Small intestine (tissue), 7 donors: ENCODE measurements at regions not wholly inside any gene's neighbourhood (a gene's known extent, or its start where the extent isn't known, plus 50 kb on each side); places are given as distances from the start of the nearest gene placed in this dataset.

Source experiments
- DNase-seq, 2 donors: peaks; one replicate each; pipeline versions ENCODE4 v3.0.0 to v3.0.0-alpha.2; 2013
- FAIRE-seq: peaks from 2 replicates; lab custom pipeline; 2012; peaks lifted over from hg19 to GRCh38; lab: Jason Lieb, UNC
- H3K27ac ChIP-seq, 3 donors: one replicate each; pipeline ENCODE4 v1.5.1; 2013; ENCODE audit warnings: low read length in 2 of 3, mild to moderate bottlenecking in 2 of 3, control low read depth in 1 of 3, inconsistent platforms in 1 of 3, low read depth in 1 of 3, moderate library complexity in 1 of 3
- H3K27me3 ChIP-seq, 3 donors: one replicate each; pipeline ENCODE4 v1.6.1; 2013; ENCODE audit warnings: low read length in 3 of 3, inconsistent platforms in 1 of 3; ENCODE audit not compliant: control insufficient read depth in 3 of 3, insufficient read depth in 3 of 3
- H3K36me3 ChIP-seq, 3 donors: one replicate each; pipeline ENCODE4 v1.6.1; 2013; ENCODE audit warnings: low read length in 3 of 3, inconsistent platforms in 1 of 3, low read depth in 1 of 3, mild to moderate bottlenecking in 1 of 3, moderate library complexity in 1 of 3; ENCODE audit not compliant: control insufficient read depth in 3 of 3, insufficient read depth in 2 of 3
- H3K4me1 ChIP-seq, 3 donors: one replicate each; pipeline ENCODE4 v1.6.1; 2013; ENCODE audit warnings: low read length in 2 of 3, inconsistent platforms in 1 of 3, low read depth in 1 of 3, mild to moderate bottlenecking in 1 of 3, moderate library complexity in 1 of 3; ENCODE audit not compliant: control insufficient read depth in 3 of 3, insufficient read depth in 2 of 3
- H3K4me3 ChIP-seq, 3 donors: one replicate each; pipeline ENCODE4 v1.5.1; 2013; ENCODE audit warnings: low read length in 3 of 3, control low read depth in 1 of 3, inconsistent platforms in 1 of 3, low read depth in 1 of 3, mild to moderate bottlenecking in 1 of 3, moderate library complexity in 1 of 3
- H3K9me3 ChIP-seq, 2 donors: one replicate each; pipeline ENCODE4 v1.6.1; 2013; ENCODE audit warnings: low read depth in 1 of 2, low read length in 1 of 2; ENCODE audit not compliant: control insufficient read depth in 2 of 2, insufficient read depth in 1 of 2
- WGBS, 3 donors: extraction: QIAGEN DNeasy Blood & Tissue Kit; methylation state at CpG; one replicate each; pipeline ENCODE4 v1.1.7; 2013; 5-methylcytosine and 5-hydroxymethylcytosine counted together
- donor health status: healthy with polysubstance abuse.
- donor health status: control.
- donor health status: control.
- donor health status: Bipolar disorder and iron deficiency.
- donor health status: healthy.

DNA sequence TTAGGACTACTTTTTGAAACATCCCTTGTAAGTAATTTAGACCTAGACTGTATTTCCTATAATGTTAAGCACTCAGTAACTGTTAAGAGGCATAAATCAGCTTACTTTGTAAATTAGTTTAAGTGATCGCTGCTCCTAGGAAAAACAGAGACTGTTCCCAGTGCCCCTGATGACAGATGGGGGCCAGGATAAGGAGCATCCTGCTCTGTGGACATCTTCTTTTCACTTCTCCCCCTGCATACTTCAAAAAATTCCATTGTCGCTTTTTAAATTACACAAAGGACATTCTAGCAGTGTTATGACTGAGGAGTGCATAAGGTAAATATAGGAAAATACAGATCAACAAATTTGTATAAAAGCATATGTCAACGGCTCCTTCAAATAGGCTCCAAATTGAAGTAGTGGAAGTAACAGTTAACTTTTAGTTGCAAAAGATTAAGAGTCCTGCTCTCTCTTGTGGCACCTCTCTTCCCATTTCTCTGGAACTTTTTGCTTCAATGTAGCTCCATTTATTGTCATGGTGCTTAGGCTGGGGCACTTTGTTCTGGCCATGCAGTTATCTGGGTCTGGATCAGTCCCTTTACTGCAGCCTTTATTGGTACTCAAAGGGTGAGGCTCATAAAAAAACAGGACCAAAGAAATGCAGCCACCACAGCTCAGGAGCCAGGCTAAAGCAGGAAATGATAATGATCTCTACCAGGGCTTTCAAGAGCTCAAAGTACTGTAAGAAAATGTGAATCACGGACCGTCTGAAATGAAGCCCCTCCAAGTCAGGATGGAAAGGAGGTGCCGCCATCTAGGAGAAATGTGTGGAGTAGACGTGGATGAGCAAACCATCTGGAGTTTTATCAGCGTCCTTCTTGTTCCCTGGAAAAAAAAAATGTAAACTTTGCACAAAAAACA is 162.1 kb upstream of the ZNF516 start:
- H3K4me1 ChIP-seq: peaks cover 0 to 2% (median 0%) of the 10 kb centered on the region in 3 donors
- WGBS, 3 donors: 29 to 38% (median 29%) methylated on average over 8 of the region's 8 CpGs
- no peaks in the 10 kb centered on the region for H3K9me3 ChIP-seq
- H3K36me3 ChIP-seq: no peaks in the 10 kb centered on the region
- H3K27me3 ChIP-seq: peaks cover 0 to 2% (median 0%) of the 10 kb centered on the region in 3 donors
- peak in 1 of 2 donors; percentile 7 for DNase-seq
- H3K27ac ChIP-seq: no peak overlapping the region
- no peak for FAIRE-seq
- no peak overlapping the region for H3K4me3 ChIP-seq

DNA sequence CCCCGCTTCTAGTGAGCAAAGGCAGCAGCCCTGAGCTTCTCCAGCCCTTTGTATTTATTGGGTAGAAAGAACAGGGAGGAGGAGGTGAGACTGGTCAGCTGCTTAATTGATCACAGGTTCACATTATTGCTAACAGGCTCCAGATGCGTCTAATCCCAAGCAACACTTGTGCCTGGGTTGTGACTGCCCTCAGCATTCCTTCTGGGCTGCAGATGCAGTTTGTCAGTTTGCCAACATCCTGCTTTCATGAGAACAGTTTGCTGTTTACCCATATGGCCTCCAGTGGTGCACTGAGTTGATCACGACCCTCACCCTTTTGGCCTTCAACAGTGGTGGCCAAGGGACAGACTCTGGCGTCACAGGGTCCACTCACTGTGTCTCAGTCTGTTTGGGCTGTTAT is 159.5 kb upstream of the ZNF516 start:
- Histone ChIP-seq H3K27ac (no peak overlapping the region), H3K4me3 (no peak overlapping the region), H3K36me3 (no peaks in the 10 kb centered on the region), H3K27me3 (peaks cover 0 to 2% (median 0%) of the 10 kb centered on the region in 3 donors), H3K4me1 (peaks cover 0 to 2% (median 0%) of the 10 kb centered on the region in 3 donors), H3K9me3 (no peaks in the 10 kb centered on the region)
- DNase-seq: no peak
- FAIRE-seq: no peak
- 66 to 69% (median 66%) methylated on average over 4 of the region's 4 CpGs for WGBS, 3 donors

DNA sequence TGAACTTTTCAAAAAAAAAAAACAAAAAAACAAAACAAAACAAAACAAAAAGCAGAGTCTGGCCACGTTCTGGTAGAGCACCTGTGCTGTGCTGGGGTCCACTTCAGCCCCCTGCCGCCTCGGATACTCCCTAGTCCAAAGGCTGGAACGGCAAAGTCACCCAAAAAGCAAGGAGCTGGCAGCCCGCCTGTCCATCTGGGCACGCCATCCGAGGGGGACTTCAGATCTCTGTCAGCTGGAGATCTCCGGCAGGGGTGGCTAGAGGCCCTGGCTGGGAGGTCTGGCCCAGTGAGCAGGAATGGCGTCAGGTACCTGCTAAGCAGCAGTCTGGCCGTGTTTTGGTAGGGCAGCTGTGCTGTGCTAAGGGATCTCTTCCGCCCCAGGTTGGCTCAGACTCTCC is 152.3 kb upstream of the ZNF516 start:
- Histone ChIP-seq H3K27me3 (no peaks in the 10 kb centered on the region), H3K4me1 (no peaks in the 10 kb centered on the region), H3K9me3 (peaks cover 0 to 3% of the 10 kb centered on the region in 2 donors), H3K36me3 (no peaks in the 10 kb centered on the region), H3K4me3 (no peak overlapping the region), H3K27ac (no peak overlapping the region)
- WGBS, 3 donors: 72 to 83% (median 82%) methylated on average over 11 of the region's 11 CpGs
- DNase-seq (no peak), FAIRE-seq (no peak)

DNA sequence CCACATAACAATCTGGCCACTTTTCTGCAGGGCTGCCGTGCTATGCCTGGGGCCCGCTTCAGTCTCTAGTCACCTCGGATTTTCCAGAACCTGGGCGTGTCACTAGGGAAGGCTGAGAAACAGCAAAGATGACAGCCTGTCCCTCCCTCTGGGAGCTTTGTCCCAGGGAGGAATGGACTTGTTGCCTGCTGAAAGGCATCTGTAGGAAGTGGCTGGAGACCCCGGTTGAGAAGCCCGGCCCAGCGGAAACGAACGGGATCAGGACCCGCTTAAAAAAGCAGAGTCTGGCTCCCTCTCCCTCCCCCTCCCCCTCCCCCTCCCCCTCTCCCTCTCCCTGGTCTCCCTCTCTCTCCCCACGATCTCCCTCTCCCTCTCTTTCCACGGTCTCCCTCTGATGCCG is 149.5 kb upstream of the ZNF516 start:
- no peaks in the 10 kb centered on the region for H3K36me3 ChIP-seq
- WGBS, 3 donors: 88 to 96% (median 89%) methylated on average over 7 to 13 of the region's 13 CpGs
- FAIRE-seq (no peak), DNase-seq (no peak)
- no peak overlapping the region for H3K27ac ChIP-seq
- no peaks in the 10 kb centered on the region for H3K4me1 ChIP-seq
- H3K4me3 ChIP-seq: no peak overlapping the region
- H3K27me3 ChIP-seq: no peaks in the 10 kb centered on the region
- peaks cover 0 to 5% of the 10 kb centered on the region in 2 donors for H3K9me3 ChIP-seq

DNA sequence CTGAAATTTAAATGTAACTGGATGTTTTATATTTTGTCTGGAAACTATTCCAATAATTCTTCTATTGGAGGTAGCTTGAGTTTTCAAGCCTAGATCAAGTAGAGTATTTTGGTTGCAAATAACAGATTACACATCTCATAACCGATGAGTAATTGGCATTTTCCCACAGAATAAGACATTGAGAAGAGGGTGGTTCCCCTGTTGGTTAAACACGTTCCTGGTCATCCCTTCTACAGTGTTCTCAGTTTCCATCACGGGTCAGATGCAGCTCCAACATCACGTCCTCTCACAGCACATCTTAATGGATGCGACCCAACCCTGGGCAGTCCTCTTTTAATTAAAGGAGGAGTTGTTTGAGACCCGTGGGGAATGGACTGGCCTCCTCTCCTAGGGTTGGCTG is 149.0 kb upstream of the ZNF516 start:
- no peaks in the 10 kb centered on the region for H3K27me3 ChIP-seq

DNA sequence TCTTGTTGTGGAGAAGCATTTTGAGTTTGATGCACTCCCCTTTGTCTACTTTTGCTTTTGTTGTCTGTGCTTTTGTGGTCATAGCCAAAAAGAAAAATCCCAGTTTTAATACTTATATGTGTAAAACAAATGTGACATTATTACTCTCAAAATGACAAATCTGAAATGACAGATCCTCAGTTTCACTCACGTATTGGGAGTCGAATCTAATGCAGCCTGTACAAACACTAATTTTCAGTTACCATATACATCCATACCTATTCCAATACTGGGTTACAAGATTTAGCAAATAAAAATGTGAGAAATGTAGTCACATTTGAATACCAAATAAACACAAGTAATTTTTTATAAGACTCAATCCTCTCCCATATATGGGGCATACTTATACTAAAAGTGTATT is 148.2 kb upstream of the ZNF516 start:
- WGBS, 3 donors: 69 to 80% (median 74%) methylated on average over 2 of the region's 2 CpGs
- no peak for DNase-seq
- Histone ChIP-seq H3K27me3 (no peaks in the 10 kb centered on the region), H3K9me3 (peaks cover 0 to 5% of the 10 kb centered on the region in 2 donors), H3K36me3 (no peaks in the 10 kb centered on the region), H3K4me1 (peaks cover 0 to 4% (median 0%) of the 10 kb centered on the region in 3 donors), H3K4me3 (no peak overlapping the region), H3K27ac (no peak overlapping the region)
- no peak for FAIRE-seq

More for the DNA sequence above, 149.0 kb upstream of the ZNF516 start:
- FAIRE-seq: no peak
- H3K4me1 ChIP-seq: no peaks in the 10 kb centered on the region
- H3K4me3 ChIP-seq: no peak overlapping the region
- DNase-seq: no peak
- peaks cover 0 to 5% of the 10 kb centered on the region in 2 donors for H3K9me3 ChIP-seq
- H3K27ac ChIP-seq: no peak overlapping the region
- WGBS, 3 donors: 75 to 82% (median 79%) methylated on average over 6 of the region's 6 CpGs
- no peaks in the 10 kb centered on the region for H3K36me3 ChIP-seq

DNA sequence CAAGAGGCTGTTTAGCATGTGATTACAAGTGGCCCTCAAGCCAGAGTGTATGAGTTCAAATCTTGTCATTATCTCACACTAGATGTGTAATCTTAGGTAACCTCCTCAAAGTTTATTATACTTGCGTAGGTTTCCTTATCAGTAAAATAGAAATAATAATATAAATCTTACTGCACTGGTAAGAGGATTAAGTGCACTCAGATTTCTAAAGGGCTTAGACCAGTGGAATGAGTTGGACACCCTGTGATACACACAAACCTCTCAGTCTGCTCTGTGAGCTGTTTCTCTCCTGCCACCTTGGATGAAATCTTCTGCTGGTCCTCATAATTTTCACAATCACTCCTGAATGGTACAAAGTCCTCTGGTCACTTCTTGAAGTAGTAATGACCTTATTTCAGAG is 145.4 kb upstream of the ZNF516 start:
- Histone ChIP-seq H3K4me3 (no peak overlapping the region), H3K27me3 (no peaks in the 10 kb centered on the region), H3K9me3 (peaks cover 0 to 5% of the 10 kb centered on the region in 2 donors), H3K27ac (no peak overlapping the region), H3K4me1 (peaks cover 0 to 4% (median 0%) of the 10 kb centered on the region in 3 donors), H3K36me3 (no peaks in the 10 kb centered on the region)
- WGBS, 3 donors: 14 to 74% (median 59%) methylated on average over 1 of the region's 1 CpG
- no peak for DNase-seq
- no peak for FAIRE-seq

DNA sequence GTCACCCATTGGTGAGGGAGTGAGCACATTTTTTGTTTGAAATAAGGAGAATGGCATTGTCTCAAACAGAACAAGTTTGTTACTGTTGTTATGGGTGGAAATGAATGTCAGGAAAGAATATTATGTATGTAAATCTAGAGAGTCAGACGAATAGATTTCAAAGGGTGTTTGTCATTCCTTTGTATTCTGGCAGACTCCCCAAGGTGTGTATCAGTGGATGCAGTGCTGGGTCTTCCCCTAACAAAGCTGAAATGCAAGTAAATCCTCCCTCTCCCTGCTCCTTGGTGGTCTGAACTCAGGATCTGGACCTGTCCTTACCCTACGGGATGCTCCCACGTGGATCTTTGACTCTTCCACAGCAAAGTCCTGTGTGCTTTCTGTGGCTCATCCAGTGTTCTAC is 139.5 kb upstream of the ZNF516 start:
- no peak for DNase-seq
- Histone ChIP-seq H3K4me1 (peaks cover 0 to 4% (median 0%) of the 10 kb centered on the region in 3 donors), H3K4me3 (no peak overlapping the region), H3K27me3 (no peaks in the 10 kb centered on the region), H3K9me3 (no peaks in the 10 kb centered on the region), H3K36me3 (no peaks in the 10 kb centered on the region), H3K27ac (no peak overlapping the region)
- no peak for FAIRE-seq
- 30 to 38% (median 32%) methylated on average over 3 of the region's 3 CpGs for WGBS, 3 donors
